ENCODE measurements at regions not wholly inside any gene's neighbourhood (a gene's known extent, or its start where the extent isn't known, plus 50 kb on each side); places are given as distances from the start of the nearest gene placed in this dataset.

GRCh38 chr12:126507231-126507630 is 1442.0 kb downstream of the AACS start:
- Histone ChIP-seq H4K91ac (replicated peaks; ENCODE audit: insufficient read length, low read length) (no peak overlapping the region), H2BK20ac (ENCODE audit: low read length) (no peak overlapping the region), H3K9ac (replicated peaks in 1 of 4; ENCODE audit: extremely low read depth in 1 of 4, low read depth in 3 of 4, low read length in 3 of 4) (no peak overlapping the region), H3K79me2 (ENCODE audit: control insufficient read depth in 1 of 2, insufficient read depth in 2 of 2, low read length in 2 of 2) (no peaks in the 10 kb centered on the region), H3K4me2 (ENCODE audit: insufficient read depth in 1 of 2, low read depth in 2 of 2, low read length in 2 of 2) (no peak overlapping the region), H3K18ac (ENCODE audit: extremely low read depth, low read length) (no peak overlapping the region), H2BK12ac (ENCODE audit: low read depth, low read length) (no peak overlapping the region), H3K23me2 (ENCODE audit: low read depth, low read length) (no peaks in the 10 kb centered on the region), H3K14ac (ENCODE audit: insufficient read length) (no peak overlapping the region), H4K20me1 (replicated peaks in 1 of 2; ENCODE audit: control insufficient read depth in 1 of 2, insufficient read depth in 2 of 2, low read length in 2 of 2) (no peaks in the 10 kb centered on the region), H3K56ac (replicated peaks; ENCODE audit: insufficient read length, low read depth, low read length) (no peak overlapping the region), H3K9me3 (ENCODE audit: insufficient read depth in 2 of 2, low read depth in 1 of 2, low read length in 1 of 2) (no peaks in the 10 kb centered on the region), H2BK120ac (replicated peaks; ENCODE audit: low read depth, low read length) (no peak overlapping the region), H2AK5ac (ENCODE audit: low read depth, low read length) (no peak overlapping the region), H3K23ac (ENCODE audit: insufficient read length) (no peak overlapping the region), H3K4ac (replicated peaks; ENCODE audit: insufficient read length, low read depth, low read length) (no peak overlapping the region), H4K5ac (ENCODE audit: insufficient read length, low read depth, low read length) (no peak overlapping the region), H3K79me1 (ENCODE audit: low read depth, low read length) (no peaks in the 10 kb centered on the region), H2AFZ (ENCODE audit: low read length) (no peak overlapping the region), H4K8ac (ENCODE audit: extremely low read depth, insufficient read depth, low read length) (no peak overlapping the region), H3K4me1 (replicated peaks in 1 of 4; ENCODE audit: control insufficient read depth in 3 of 4, insufficient read depth in 4 of 4, low read length in 3 of 4) (no peaks in the 10 kb centered on the region), H2BK5ac (ENCODE audit: low read depth, low read length) (no peak overlapping the region), H3K27me3 (replicated peaks in 1 of 4; ENCODE audit: control insufficient read depth in 3 of 4, extremely low read depth in 1 of 4, insufficient read depth in 3 of 4, low read length in 3 of 4) (no peaks in the 10 kb centered on the region), H3K4me3 (ENCODE audit: extremely low read depth in 1 of 4, insufficient read depth in 2 of 4, low read depth in 3 of 4, low read length in 4 of 4) (no peak overlapping the region), H3K27ac (ENCODE audit: low read depth, low read length) (no peak overlapping the region), H3K36me3 (ENCODE audit: control insufficient read depth in 2 of 4, insufficient read depth in 4 of 4, low read length in 3 of 4) (no peaks in the 10 kb centered on the region), H2BK15ac (ENCODE audit: low read length) (no peak overlapping the region)
- CTCF ChIA-PET (ENCODE audit: partially characterized antibody), result no interaction called here
- DNase-seq (ENCODE audit: low read depth in 1 of 2, low spot score in 2 of 2) (no peak), FAIRE-seq (no peak)
- 97% methylated on average over 2 of the region's 2 CpGs; no CpG with 5 or more reads in 1 of the 2 experiments for WGBS, 2 experiments (ENCODE audit: extremely low coverage in 1 of 2, insufficient coverage in 1 of 2, insufficient read length in 1 of 2, insufficient replicate concordance in 2 of 2, low coverage in 1 of 2, low lambda C conversion rate in 2 of 2, missing lambda C conversion rate in 1 of 2)
- POLR2A ChIA-PET (ENCODE audit: partially characterized antibody), result no interaction called here
- TF ChIP-seq JUN (IDR thresholded peaks at IDR 0.05; ENCODE audit: low read depth, low read length) (no peak), YY1 (IDR thresholded peaks at IDR 0.05; ENCODE audit: low read depth, low read length) (no peak), CHD1 (IDR thresholded peaks at IDR 0.05; ENCODE audit: low read depth, low read length) (no peak)
